ENCODE measurements at regions not wholly inside any gene's neighbourhood (a gene's known extent, or its start where the extent isn't known, plus 50 kb on each side); places are given as distances from the start of the nearest gene placed in this dataset.

DNA sequence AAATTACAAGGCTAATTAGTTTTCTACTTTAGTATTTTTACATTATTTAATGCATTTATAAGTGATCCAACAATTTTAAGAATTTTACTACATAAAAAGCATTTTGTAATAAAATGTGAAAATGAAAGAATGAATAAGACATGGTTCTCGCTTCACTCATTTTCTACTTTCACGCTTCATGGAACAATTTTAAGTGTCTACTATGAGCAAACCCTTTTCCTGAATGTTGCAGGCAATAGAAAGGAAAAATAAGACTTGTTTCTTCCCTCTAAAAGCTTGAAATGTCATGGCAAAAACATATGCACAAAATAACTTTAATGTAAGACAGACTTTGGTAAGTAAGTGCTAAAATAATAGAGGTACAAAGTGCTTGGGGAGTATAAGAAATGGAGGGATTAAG, 205.7 kb upstream of the HMGA2 start:
- TF ChIP-seq YY1 (IDR thresholded peaks at IDR 0.05; ENCODE audit: low read depth) (no peak), CREB1 (IDR thresholded peaks at IDR 0.05; ENCODE audit: low read depth) (no peak), EP300 (IDR thresholded peaks at IDR 0.05; ENCODE audit: borderline replicate concordance) (no peak), CEBPB (IDR thresholded peaks at IDR 0.05) (no peak), RAD21 (IDR thresholded peaks at IDR 0.05; ENCODE audit: low read depth) (no peak), TCF12 (IDR thresholded peaks at IDR 0.05; ENCODE audit: low read depth) (no peak), NFIC (IDR thresholded peaks at IDR 0.05) (no peak), ZBTB7A (IDR thresholded peaks at IDR 0.05; ENCODE audit: low read depth) (no peak), TEAD4 (IDR thresholded peaks at IDR 0.05) (no peak), TAF1 (IDR thresholded peaks at IDR 0.05; ENCODE audit: low read depth) (no peak)
- TF ChIP-seq, protein P1, sequence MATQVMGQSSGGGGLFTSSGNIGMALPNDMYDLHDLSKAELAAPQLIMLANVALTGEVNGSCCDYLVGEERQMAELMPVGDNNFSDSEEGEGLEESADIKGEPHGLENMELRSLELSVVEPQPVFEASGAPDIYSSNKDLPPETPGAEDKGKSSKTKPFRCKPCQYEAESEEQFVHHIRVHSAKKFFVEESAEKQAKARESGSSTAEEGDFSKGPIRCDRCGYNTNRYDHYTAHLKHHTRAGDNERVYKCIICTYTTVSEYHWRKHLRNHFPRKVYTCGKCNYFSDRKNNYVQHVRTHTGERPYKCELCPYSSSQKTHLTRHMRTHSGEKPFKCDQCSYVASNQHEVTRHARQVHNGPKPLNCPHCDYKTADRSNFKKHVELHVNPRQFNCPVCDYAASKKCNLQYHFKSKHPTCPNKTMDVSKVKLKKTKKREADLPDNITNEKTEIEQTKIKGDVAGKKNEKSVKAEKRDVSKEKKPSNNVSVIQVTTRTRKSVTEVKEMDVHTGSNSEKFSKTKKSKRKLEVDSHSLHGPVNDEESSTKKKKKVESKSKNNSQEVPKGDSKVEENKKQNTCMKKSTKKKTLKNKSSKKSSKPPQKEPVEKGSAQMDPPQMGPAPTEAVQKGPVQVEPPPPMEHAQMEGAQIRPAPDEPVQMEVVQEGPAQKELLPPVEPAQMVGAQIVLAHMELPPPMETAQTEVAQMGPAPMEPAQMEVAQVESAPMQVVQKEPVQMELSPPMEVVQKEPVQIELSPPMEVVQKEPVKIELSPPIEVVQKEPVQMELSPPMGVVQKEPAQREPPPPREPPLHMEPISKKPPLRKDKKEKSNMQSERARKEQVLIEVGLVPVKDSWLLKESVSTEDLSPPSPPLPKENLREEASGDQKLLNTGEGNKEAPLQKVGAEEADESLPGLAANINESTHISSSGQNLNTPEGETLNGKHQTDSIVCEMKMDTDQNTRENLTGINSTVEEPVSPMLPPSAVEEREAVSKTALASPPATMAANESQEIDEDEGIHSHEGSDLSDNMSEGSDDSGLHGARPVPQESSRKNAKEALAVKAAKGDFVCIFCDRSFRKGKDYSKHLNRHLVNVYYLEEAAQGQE (IDR thresholded peaks at IDR 0.05; ENCODE audit: low read depth), result no peak
- TF ChIP-seq, protein P2, sequence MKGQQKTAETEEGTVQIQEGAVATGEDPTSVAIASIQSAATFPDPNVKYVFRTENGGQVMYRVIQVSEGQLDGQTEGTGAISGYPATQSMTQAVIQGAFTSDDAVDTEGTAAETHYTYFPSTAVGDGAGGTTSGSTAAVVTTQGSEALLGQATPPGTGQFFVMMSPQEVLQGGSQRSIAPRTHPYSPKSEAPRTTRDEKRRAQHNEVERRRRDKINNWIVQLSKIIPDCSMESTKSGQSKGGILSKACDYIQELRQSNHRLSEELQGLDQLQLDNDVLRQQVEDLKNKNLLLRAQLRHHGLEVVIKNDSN (IDR thresholded peaks at IDR 0.05), result no peak

Data from Ishikawa (cell line).